Neural progenitor cell (in vitro differentiated cells): ENCODE measurements at regions not wholly inside any gene's neighbourhood (a gene's known extent, or its start where the extent isn't known, plus 50 kb on each side); places are given as distances from the start of the nearest gene placed in this dataset.
A peak's percentile ranks its signal among the peaks of the same experiment; 100 is the strongest.
"Not testable (repeated sequence)": the region's sequence is repeated elsewhere in the genome, so short reads cannot be mapped to it uniquely, and the experiment has no call there.

Experiments used
- DNase-seq: peaks from one replicate; pipeline ENCODE4 v3.0.0-alpha.2; 2016; ENCODE audit warnings: low spot score
- H2AFZ ChIP-seq: fragments of 200-600 bp; sonication (generic); replicated peaks from 2 replicates; pipeline ENCODE4 v1.6.1; 2016; ENCODE audit warnings: antibody characterized with exemption
- H3F3A ChIP-seq: fragments of 200-600 bp; sonication (generic); 2 replicates; pipeline ENCODE4 v1.6.1; 2016; ENCODE audit warnings: antibody characterized with exemption, low read depth
- H3K27ac ChIP-seq: fragments of 200-600 bp; sonication (generic); 2 replicates; pipeline ENCODE4 v1.5.1; 2016; ENCODE audit warnings: mild to moderate bottlenecking
- H3K27me3 ChIP-seq: fragments of 200-600 bp; sonication (generic); 2 replicates; pipeline ENCODE4 v1.6.1; 2016; ENCODE audit warnings: mild to moderate bottlenecking, moderate library complexity
- H3K36me3 ChIP-seq: fragments of 200-600 bp; sonication (generic); 2 replicates; pipeline ENCODE4 v1.5.1; 2016
- H3K4me1 ChIP-seq: fragments of 200-600 bp; sonication (generic); 2 replicates; pipeline ENCODE4 v1.6.1; 2016; ENCODE audit warnings: mixed run types
- H3K4me2 ChIP-seq: fragments of 200-600 bp; sonication (generic); 2 replicates; pipeline ENCODE4 v1.6.1; 2016
- H3K4me3 ChIP-seq: fragments of 200-600 bp; sonication (generic); 2 replicates; pipeline ENCODE4 v1.5.1; 2016
- H3K79me2 ChIP-seq: fragments of 200-600 bp; sonication (generic); 2 replicates; pipeline ENCODE4 v1.6.1; 2016; ENCODE audit warnings: low read depth
- H3K9ac ChIP-seq: fragments of 200-600 bp; sonication (generic); 2 replicates; pipeline ENCODE4 v1.6.1; 2016
- H3K9me3 ChIP-seq: fragments of 200-600 bp; sonication (generic); 2 replicates; pipeline ENCODE4 v1.5.1; 2016; ENCODE audit warnings: low read depth
- H4K20me1 ChIP-seq: fragments of 200-600 bp; sonication (generic); 2 replicates; pipeline ENCODE4 v1.6.1; 2016; ENCODE audit warnings: low read depth
- H3K27ac Mint-ChIP-seq: 3 replicates; pipeline ENCODE4 v1.8.0; 2021; ENCODE audit warnings: mixed read lengths
- H3K27me3 Mint-ChIP-seq: 2 replicates; pipeline ENCODE4 v1.8.0; 2022; ENCODE audit warnings: low read depth, mild to moderate bottlenecking, inconsistent platforms, moderate library complexity, mixed read lengths; ENCODE audit not compliant: insufficient read depth
- H3K36me3 Mint-ChIP-seq: 3 replicates; pipeline ENCODE4 v1.8.0; 2021; ENCODE audit warnings: mixed read lengths
- H3K4me1 Mint-ChIP-seq: 3 replicates; pipeline ENCODE4 v1.8.0; 2021; ENCODE audit warnings: mixed read lengths
- H3K4me3 Mint-ChIP-seq: 3 replicates; pipeline ENCODE4 v1.8.0; 2021; ENCODE audit warnings: mild to moderate bottlenecking, moderate library complexity, mixed read lengths
- H3K9me3 Mint-ChIP-seq: 3 replicates; pipeline ENCODE4 v1.8.0; 2020; ENCODE audit warnings: mixed read lengths
- CTCF ChIP-seq: fragments of 200-600 bp; sonication (generic); IDR thresholded peaks from 2 replicates; pipeline ENCODE4 v1.5.1; 2017; ENCODE audit warnings: antibody characterized with exemption, mild to moderate bottlenecking
- EZH2 ChIP-seq: fragments of 200-600 bp; sonication (generic); IDR thresholded peaks from 2 replicates; pipeline ENCODE4 v1.6.1; 2017; ENCODE audit warnings: antibody characterized with exemption, mild to moderate bottlenecking, moderate library complexity
- EZH2phosphoT487 ChIP-seq: fragments of 200-600 bp; sonication (generic); IDR thresholded peaks from 2 replicates; pipeline ENCODE4 v1.6.1; 2017; ENCODE audit warnings: antibody characterized with exemption

- H3K9ac ChIP-seq, result no peak overlapping the region
- Mint-ChIP-seq H3K4me1 (peaks cover 13% of the 10 kb centered on the region), H3K9me3 (peaks cover 5% of the 10 kb centered on the region), H3K27me3 (no peaks in the 10 kb centered on the region), H3K4me3 (no peak overlapping the region), H3K36me3 (no peaks in the 10 kb centered on the region), H3K27ac (peak overlapping the region; percentile 21)
- TF ChIP-seq CTCF (no peak), EZH2phosphoT487 (no peak)
- H3K4me2 ChIP-seq, result no peak overlapping the region
- no peak overlapping the region for H3K4me3 ChIP-seq
- no peaks in the 10 kb centered on the region for H4K20me1 ChIP-seq
- DNase-seq, result no peak
- no peaks in the 10 kb centered on the region for H3K79me2 ChIP-seq
- H3K9me3 ChIP-seq, result no peaks in the 10 kb centered on the region
- no peak overlapping the region for H3K27ac ChIP-seq
- H3K27me3 ChIP-seq, result no peaks in the 10 kb centered on the region
- H3K36me3 ChIP-seq, result no peaks in the 10 kb centered on the region
- H3K4me1 ChIP-seq, result peaks cover 14% of the 10 kb centered on the region
- no peaks in the 10 kb centered on the region for H3F3A ChIP-seq
- no peak overlapping the region for H2AFZ ChIP-seq
These were observed 117.8 kb upstream of the ATP2B1 start for GRCh38 chr12:89826468-89826867.

GRCh38 chr12:89825591-89826449 is 117.2 kb upstream of the ATP2B1 start:
- Mint-ChIP-seq H3K36me3 (no peaks in the 10 kb centered on the region), H3K4me3 (no peak overlapping the region), H3K27me3 (no peaks in the 10 kb centered on the region), H3K27ac (peak overlapping the region; percentile 21), H3K4me1 (peaks cover 13% of the 10 kb centered on the region), H3K9me3 (peaks cover 5% of the 10 kb centered on the region)
- TF ChIP-seq CTCF (no peak), EZH2phosphoT487 (no peak), EZH2 (no peak)
- no peak overlapping the region for H2AFZ ChIP-seq
- H3K4me1 ChIP-seq, result peaks cover 10% of the 10 kb centered on the region
- H3K4me2 ChIP-seq, result no peak overlapping the region
- no peaks in the 10 kb centered on the region for H4K20me1 ChIP-seq
- H3K27me3 ChIP-seq, result no peaks in the 10 kb centered on the region
- H3K9me3 ChIP-seq, result no peaks in the 10 kb centered on the region
- H3K79me2 ChIP-seq, result no peaks in the 10 kb centered on the region
- H3K27ac ChIP-seq, result no peak overlapping the region
- no peaks in the 10 kb centered on the region for H3F3A ChIP-seq
- H3K4me3 ChIP-seq, result no peak overlapping the region
- DNase-seq, result no peak
- H3K9ac ChIP-seq, result no peak overlapping the region
- no peaks in the 10 kb centered on the region for H3K36me3 ChIP-seq

GRCh38 chr12:89824822-89825221 is 116.2 kb upstream of the ATP2B1 start:
- H3K4me3 Mint-ChIP-seq, result no peak overlapping the region
- Histone ChIP-seq H4K20me1 (no peaks in the 10 kb centered on the region), H3K27me3 (no peaks in the 10 kb centered on the region), H3K4me3 (no peak overlapping the region), H3K79me2 (no peaks in the 10 kb centered on the region), H3K4me2 (no peak overlapping the region), H3K27ac (no peak overlapping the region), H3K9me3 (no peaks in the 10 kb centered on the region), H3K4me1 (peaks cover 10% of the 10 kb centered on the region), H3F3A (no peaks in the 10 kb centered on the region), H3K9ac (no peak overlapping the region), H2AFZ (no peak overlapping the region), H3K36me3 (no peaks in the 10 kb centered on the region)
- H3K36me3 Mint-ChIP-seq, result no peaks in the 10 kb centered on the region
- peaks cover 13% of the 10 kb centered on the region for H3K4me1 Mint-ChIP-seq
- peaks cover 5% of the 10 kb centered on the region for H3K9me3 Mint-ChIP-seq
- TF ChIP-seq CTCF, result no peak
- no peak for TF ChIP-seq EZH2phosphoT487
- no peak for TF ChIP-seq EZH2
- DNase-seq, result no peak
- H3K27ac Mint-ChIP-seq, result no peak overlapping the region
- H3K27me3 Mint-ChIP-seq, result no peaks in the 10 kb centered on the region

GRCh38 chr12:89822992-89823391 is 114.4 kb upstream of the ATP2B1 start:
- H3K27ac ChIP-seq, H3K36me3 ChIP-seq, H2AFZ ChIP-seq, H3K4me3 ChIP-seq, H3K36me3 Mint-ChIP-seq, DNase-seq, H3K27ac Mint-ChIP-seq, H4K20me1 ChIP-seq, H3K9me3 ChIP-seq, H3F3A ChIP-seq, H3K79me2 ChIP-seq, H3K27me3 ChIP-seq, H3K9me3 Mint-ChIP-seq, H3K4me2 ChIP-seq, H3K9ac ChIP-seq, H3K4me3 Mint-ChIP-seq, H3K4me1 ChIP-seq, H3K27me3 Mint-ChIP-seq: not testable (repeated sequence)
- H3K4me1 Mint-ChIP-seq, result peaks cover 17% of the 10 kb centered on the region
